Cardiac fibroblast (primary cell): ENCODE measurements at regions not wholly inside any gene's neighbourhood (a gene's known extent, or its start where the extent isn't known, plus 50 kb on each side); places are given as distances from the start of the nearest gene placed in this dataset.

Source experiments
- DNase-seq, 2 donors: peaks; one replicate each; pipeline versions ENCODE4 v3.0.0 to v3.0.0-alpha.2; 2010; ENCODE audit warnings: low read depth in 2 of 2
- H3K4me3 ChIP-seq, 2 donors: replicated peaks in 1 of 2; 1 replicate in 1 of 2; 2 replicates in 1 of 2; pipeline ENCODE4 v1.5.1; 2011; ENCODE audit warnings: low read depth in 2 of 2, low read length in 2 of 2, mild to moderate bottlenecking in 2 of 2, moderate library complexity in 1 of 2
- CTCF ChIP-seq: IDR thresholded peaks from one replicate; pipeline ENCODE4 v1.5.1; 2011; ENCODE audit warnings: low read depth, mild to moderate bottlenecking, low read length, inconsistent platforms

GRCh38 chr4:83712890-83713289, 177.0 kb downstream of the GPAT3 start:
- H3K4me3 ChIP-seq, result no peak overlapping the region
- no peak for TF ChIP-seq CTCF
- DNase-seq, result no peak

GRCh38 chr4:83709627-83710026, 173.7 kb downstream of the GPAT3 start:
- DNase-seq, result no peak
- no peak for TF ChIP-seq CTCF
- no peak overlapping the region for H3K4me3 ChIP-seq

GRCh38 chr4:83708500-83709175, 172.7 kb downstream of the GPAT3 start:
- DNase-seq, result no peak
- no peak for TF ChIP-seq CTCF
- no peak overlapping the region for H3K4me3 ChIP-seq

GRCh38 chr4:83704786-83705185, 168.9 kb downstream of the GPAT3 start:
- no peak for DNase-seq
- TF ChIP-seq CTCF, result no peak
- no peak overlapping the region for H3K4me3 ChIP-seq

- TF ChIP-seq CTCF, result no peak
- no peak for DNase-seq
- H3K4me3 ChIP-seq, result no peak overlapping the region
Observed at GRCh38 chr4:83703752-83704151, 167.8 kb downstream of the GPAT3 start.

GRCh38 chr4:83701041-83701440, 165.1 kb downstream of the GPAT3 start:
- no peak overlapping the region for H3K4me3 ChIP-seq
- no peak for DNase-seq
- no peak for TF ChIP-seq CTCF

GRCh38 chr4:83699358-83699757, 163.4 kb downstream of the GPAT3 start:
- no peak overlapping the region for H3K4me3 ChIP-seq
- no peak for TF ChIP-seq CTCF
- no peak for DNase-seq
